HG03575 (cell line): ENCODE measurements at regions not wholly inside any gene's neighbourhood (a gene's known extent, or its start where the extent isn't known, plus 50 kb on each side); places are given as distances from the start of the nearest gene placed in this dataset.
"Not testable (repeated sequence)": the region's sequence is repeated elsewhere in the genome, so short reads cannot be mapped to it uniquely, and the experiment has no call there.

Experiments
- ATAC-seq: cut with Tn5 transposase; IDR thresholded peaks from one replicate; pipeline ENCODE4 v1.9.1; 2021; ENCODE audit not compliant: unreplicated experiment, insufficient number of reproducible peaks, low FRiP score; ENCODE audit errors: extremely low read depth

GRCh38 chr6:27168586-27169443 is 78.7 kb upstream of the PRSS16 start:
- no peak for ATAC-seq

GRCh38 chr6:27172524-27173231 is 74.8 kb upstream of the PRSS16 start:
- ATAC-seq: not testable (repeated sequence)

DNA sequence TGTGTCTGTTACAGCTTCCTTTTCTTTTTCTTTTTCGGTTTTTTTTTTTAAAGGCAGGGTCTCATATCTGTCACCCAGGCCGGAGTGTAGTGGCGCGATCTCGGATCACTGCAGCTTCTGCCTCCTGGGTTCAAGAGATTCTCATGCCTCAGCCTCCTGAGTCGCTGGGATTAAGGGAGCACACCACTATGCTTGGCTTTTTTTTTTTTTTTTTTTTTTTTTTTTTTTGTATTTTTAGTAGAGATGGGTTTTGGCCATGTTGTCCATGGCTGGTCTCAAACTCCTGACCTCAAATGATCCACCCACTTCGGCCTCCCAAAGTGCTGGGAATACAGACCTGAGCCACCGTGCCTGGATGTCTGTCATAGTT is 74.3 kb upstream of the PRSS16 start:
- not testable (repeated sequence) for ATAC-seq

GRCh38 chr6:27174958-27175357 is 72.5 kb upstream of the PRSS16 start:
- ATAC-seq: no peak

- no peak for ATAC-seq
Measured at GRCh38 chr6:27176096-27176495, 71.4 kb upstream of the PRSS16 start.

- ATAC-seq: no peak
Measured at GRCh38 chr6:27176523-27177484, 70.7 kb upstream of the PRSS16 start.

DNA sequence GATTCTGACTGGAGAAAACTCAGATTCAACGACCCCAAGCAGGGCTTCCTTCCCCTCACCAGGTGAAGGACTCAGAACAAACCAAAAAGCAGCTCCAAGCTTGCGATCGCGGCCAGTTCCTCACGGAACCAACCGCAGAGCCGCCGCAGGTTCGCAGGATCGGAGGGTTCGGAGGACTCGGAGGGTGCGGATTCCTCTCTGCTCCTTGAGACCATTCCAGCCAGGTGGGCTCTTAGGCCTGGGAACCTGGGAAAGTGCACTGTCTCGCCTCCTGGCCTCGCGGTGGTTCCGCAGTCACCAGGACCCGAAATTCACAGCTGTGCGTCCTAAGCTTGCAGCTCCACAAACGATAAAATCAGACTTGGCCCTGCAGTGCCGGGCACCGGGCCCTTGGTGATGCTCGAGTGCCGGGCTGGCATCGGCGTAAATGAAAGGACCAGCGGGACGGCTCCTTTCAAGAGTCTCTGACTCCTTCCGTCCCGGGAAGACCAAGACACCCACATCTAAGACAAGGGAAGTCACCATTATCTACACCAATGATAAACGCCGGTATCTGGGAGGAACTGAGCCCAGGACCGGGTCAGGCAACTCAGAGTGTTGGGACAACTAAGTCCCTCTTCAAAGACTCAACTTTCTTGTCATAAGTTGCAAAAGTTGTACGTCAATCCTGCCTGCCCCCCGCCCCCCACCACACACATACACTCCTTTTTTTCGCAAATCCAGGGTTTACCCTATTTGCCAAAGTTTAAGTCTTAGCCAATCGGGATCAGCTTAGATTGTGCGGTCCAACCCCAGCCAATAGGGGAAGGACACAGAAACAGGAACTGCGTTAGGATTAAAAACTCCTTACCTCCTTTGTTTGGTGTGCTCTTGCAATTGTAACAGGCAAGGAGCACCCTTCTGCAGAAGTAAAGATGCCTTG is 69.8 kb upstream of the PRSS16 start:
- ATAC-seq: no peak

DNA sequence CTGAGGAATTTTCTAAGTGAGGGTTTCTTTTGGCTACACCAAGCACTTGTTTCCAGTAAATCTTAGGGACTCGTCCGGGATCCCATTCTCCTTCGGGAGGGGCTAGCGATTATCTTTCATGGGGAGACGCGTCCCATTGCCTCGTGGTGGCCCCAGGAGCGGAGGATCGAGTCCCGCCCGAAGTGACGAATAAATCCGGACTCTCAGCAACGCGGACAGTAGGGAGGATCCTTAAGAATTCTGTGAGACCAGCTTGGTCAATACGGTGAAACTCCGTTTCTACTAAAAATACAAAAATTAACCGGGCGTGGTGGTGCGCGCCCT is 69.1 kb upstream of the PRSS16 start:
- no peak for ATAC-seq

DNA sequence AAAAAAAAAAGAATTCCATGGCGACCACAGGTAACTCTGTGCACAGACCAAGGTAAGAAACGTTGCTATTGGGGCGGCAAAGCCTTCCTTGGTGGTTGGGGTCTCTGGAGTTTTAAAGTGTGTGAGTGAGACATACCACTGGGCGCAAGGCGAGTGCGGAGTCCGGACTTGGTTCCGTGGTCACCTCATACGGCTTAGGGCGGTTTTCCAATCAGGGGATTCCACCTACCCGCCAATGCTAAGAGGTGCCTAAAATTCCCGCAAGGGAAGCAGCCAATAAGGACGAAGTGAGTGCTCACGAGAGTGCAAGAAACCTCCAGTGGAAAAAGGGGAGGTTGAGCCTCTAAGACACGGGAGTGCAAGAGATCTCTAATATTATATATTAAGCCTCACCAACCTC is 68.6 kb upstream of the PRSS16 start:
- no peak for ATAC-seq

GRCh38 chr6:27183060-27183832 is 64.3 kb upstream of the PRSS16 start:
- no peak for ATAC-seq

GRCh38 chr6:27187231-27188060 is 60.1 kb upstream of the PRSS16 start:
- no peak for ATAC-seq

DNA sequence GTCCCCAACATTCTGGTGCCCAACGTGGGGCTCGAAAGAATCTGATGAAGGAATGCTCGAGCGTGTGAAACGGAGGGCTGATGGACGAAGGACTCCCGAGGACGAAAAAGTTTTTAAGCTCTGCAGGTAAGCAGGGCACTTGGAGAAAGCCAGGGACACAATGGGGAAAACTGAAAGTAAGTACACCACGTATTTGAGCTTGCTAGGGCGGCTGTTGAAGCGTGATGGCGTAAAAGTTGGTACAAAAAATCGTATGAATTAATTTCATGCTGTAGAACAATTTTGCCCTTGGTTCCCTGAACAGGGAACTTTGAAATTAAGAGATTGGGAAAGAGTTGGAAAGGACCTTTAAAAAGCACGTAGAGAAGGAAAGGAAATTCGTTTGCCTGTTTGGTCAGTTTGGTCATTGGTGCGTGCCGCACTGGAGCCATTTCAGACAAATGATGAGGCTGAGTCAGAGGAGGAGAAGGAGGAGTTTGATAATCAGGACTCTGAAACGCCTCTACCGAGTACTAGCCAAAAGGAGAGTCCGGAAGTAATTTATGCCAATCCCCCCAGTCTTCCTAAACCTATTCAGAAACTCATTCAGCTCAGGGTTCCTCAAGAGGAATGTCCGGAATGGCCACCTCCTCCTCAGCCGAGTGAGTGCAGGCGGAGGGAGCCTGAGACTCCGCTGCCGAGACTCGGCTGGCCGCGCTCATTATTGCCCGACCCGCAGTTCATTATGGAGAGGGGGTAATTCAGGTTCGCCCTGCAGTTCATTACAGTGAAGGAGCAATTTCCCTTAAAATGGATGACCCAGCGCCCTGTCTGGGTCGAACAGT is 59.2 kb upstream of the PRSS16 start:
- ATAC-seq: no peak

- no peak for ATAC-seq
Measured at GRCh38 chr6:27188885-27189418, 58.5 kb upstream of the PRSS16 start.

DNA sequence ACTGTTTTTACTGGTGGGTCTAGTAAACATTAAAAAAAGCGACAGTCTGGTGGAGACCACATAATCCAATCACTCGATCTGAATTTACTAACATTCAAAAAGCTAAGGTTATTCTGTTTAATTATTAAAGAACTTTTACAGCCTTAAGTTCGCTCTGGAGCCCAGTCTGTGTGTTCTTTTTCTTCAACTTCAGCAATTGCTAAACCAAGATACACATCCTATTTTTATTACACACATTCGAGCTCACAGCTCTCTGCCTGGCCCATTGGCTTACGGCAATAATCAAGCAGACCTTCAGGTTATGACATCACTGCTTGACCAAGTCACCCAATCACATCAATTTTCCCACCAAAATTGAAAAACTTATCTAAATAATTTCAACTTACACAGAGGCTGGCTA is 57.4 kb upstream of the PRSS16 start:
- no peak for ATAC-seq

- ATAC-seq: not testable (repeated sequence)
Measured at GRCh38 chr6:27194453-27194852, 53.0 kb upstream of the PRSS16 start.

- not testable (repeated sequence) for ATAC-seq
Measured at GRCh38 chr6:27195547-27195946, 52.0 kb upstream of the PRSS16 start.
